ENCODE measurements at regions not wholly inside any gene's neighbourhood (a gene's known extent, or its start where the extent isn't known, plus 50 kb on each side); places are given as distances from the start of the nearest gene placed in this dataset.
A peak's percentile ranks its signal among the peaks of the same experiment; 100 is the strongest.
"Not testable (repeated sequence)": the region's sequence is repeated elsewhere in the genome, so short reads cannot be mapped to it uniquely, and the experiment has no call there.

GRCh38 chr3:177335728-177336127, 138.4 kb upstream of the TBL1XR1 start:
- Histone ChIP-seq H3K9ac (ENCODE audit: low read depth in 1 of 3, low read length in 3 of 3) (peak overlapping the region in 1 of 3 donors; percentile 48), H3K9me3 (ENCODE audit: control insufficient read depth in 3 of 3, low read length in 3 of 3) (no peaks in the 10 kb centered on the region), H3K27me3 (ENCODE audit: control insufficient read depth in 3 of 3, insufficient read depth in 3 of 3, low read length in 3 of 3) (no peaks in the 10 kb centered on the region), H3K4me3 (ENCODE audit: low read length in 3 of 3) (no peak overlapping the region), H3K36me3 (ENCODE audit: control insufficient read depth in 3 of 3, insufficient read depth in 3 of 3, low read length in 3 of 3) (no peaks in the 10 kb centered on the region), H3K27ac (ENCODE audit: low read depth, low read length) (peak overlapping the region; percentile 42), H3K4me1 (ENCODE audit: control insufficient read depth in 3 of 3, insufficient read depth in 3 of 3, low read length in 3 of 3) (peaks cover 29 to 35% (median 35%) of the 10 kb centered on the region in 3 donors)

GRCh38 chr3:177336873-177337450, 139.7 kb upstream of the TBL1XR1 start:
- Histone ChIP-seq H3K9ac (ENCODE audit: low read depth in 1 of 3, low read length in 3 of 3) (no peak overlapping the region), H3K4me3 (ENCODE audit: low read length in 3 of 3) (no peak overlapping the region), H3K27ac (ENCODE audit: low read depth, low read length) (no peak overlapping the region), H3K27me3 (ENCODE audit: control insufficient read depth in 3 of 3, insufficient read depth in 3 of 3, low read length in 3 of 3) (no peaks in the 10 kb centered on the region), H3K4me1 (ENCODE audit: control insufficient read depth in 3 of 3, insufficient read depth in 3 of 3, low read length in 3 of 3) (peaks cover 27 to 36% (median 35%) of the 10 kb centered on the region in 3 donors), H3K36me3 (ENCODE audit: control insufficient read depth in 3 of 3, insufficient read depth in 3 of 3, low read length in 3 of 3) (no peaks in the 10 kb centered on the region), H3K9me3 (ENCODE audit: control insufficient read depth in 3 of 3, low read length in 3 of 3) (no peaks in the 10 kb centered on the region)

GRCh38 chr3:177337541-177338331, 140.5 kb upstream of the TBL1XR1 start:
- peaks cover 27 to 39% (median 38%) of the 10 kb centered on the region in 3 donors for H3K4me1 ChIP-seq (ENCODE audit: control insufficient read depth in 3 of 3, insufficient read depth in 3 of 3, low read length in 3 of 3)
- H3K27ac ChIP-seq (ENCODE audit: low read depth, low read length): peak overlapping the region; percentile 20
- H3K4me3 ChIP-seq (ENCODE audit: low read length in 3 of 3): no peak overlapping the region

GRCh38 chr3:177338697-177339219, 141.5 kb upstream of the TBL1XR1 start:
- Histone ChIP-seq H3K27ac (ENCODE audit: low read depth, low read length) (no peak overlapping the region), H3K4me1 (ENCODE audit: control insufficient read depth in 3 of 3, insufficient read depth in 3 of 3, low read length in 3 of 3) (peaks cover 26 to 33% (median 30%) of the 10 kb centered on the region in 3 donors)

More at GRCh38 chr3:177337541-177338331, 140.5 kb upstream of the TBL1XR1 start:
- Histone ChIP-seq H3K9me3 (ENCODE audit: control insufficient read depth in 3 of 3, low read length in 3 of 3) (no peaks in the 10 kb centered on the region), H3K27me3 (ENCODE audit: control insufficient read depth in 3 of 3, insufficient read depth in 3 of 3, low read length in 3 of 3) (no peaks in the 10 kb centered on the region), H3K36me3 (ENCODE audit: control insufficient read depth in 3 of 3, insufficient read depth in 3 of 3, low read length in 3 of 3) (no peaks in the 10 kb centered on the region), H3K9ac (ENCODE audit: low read depth in 1 of 3, low read length in 3 of 3) (no peak overlapping the region)

GRCh38 chr3:177339220-177339703, 142.0 kb upstream of the TBL1XR1 start:
- H3K4me1 ChIP-seq (ENCODE audit: control insufficient read depth in 3 of 3, insufficient read depth in 3 of 3, low read length in 3 of 3): peaks cover 24 to 32% (median 29%) of the 10 kb centered on the region in 3 donors
- not testable (repeated sequence) for H3K27me3 ChIP-seq (ENCODE audit: control insufficient read depth in 3 of 3, insufficient read depth in 3 of 3, low read length in 3 of 3); H3K27ac ChIP-seq (ENCODE audit: low read depth, low read length); H3K36me3 ChIP-seq (ENCODE audit: control insufficient read depth in 3 of 3, insufficient read depth in 3 of 3, low read length in 3 of 3); H3K9me3 ChIP-seq (ENCODE audit: control insufficient read depth in 3 of 3, low read length in 3 of 3); H3K4me3 ChIP-seq (ENCODE audit: low read length in 3 of 3); H3K9ac ChIP-seq (ENCODE audit: low read depth in 1 of 3, low read length in 3 of 3)

More at GRCh38 chr3:177338697-177339219, 141.5 kb upstream of the TBL1XR1 start:
- H3K36me3 ChIP-seq (ENCODE audit: control insufficient read depth in 3 of 3, insufficient read depth in 3 of 3, low read length in 3 of 3): no peaks in the 10 kb centered on the region
- no peak overlapping the region for H3K4me3 ChIP-seq (ENCODE audit: low read length in 3 of 3)
- no peaks in the 10 kb centered on the region for H3K27me3 ChIP-seq (ENCODE audit: control insufficient read depth in 3 of 3, insufficient read depth in 3 of 3, low read length in 3 of 3)
- no peak overlapping the region for H3K9ac ChIP-seq (ENCODE audit: low read depth in 1 of 3, low read length in 3 of 3)
- no peaks in the 10 kb centered on the region for H3K9me3 ChIP-seq (ENCODE audit: control insufficient read depth in 3 of 3, low read length in 3 of 3)

- Histone ChIP-seq H3K27ac (ENCODE audit: low read depth, low read length) (no peak overlapping the region), H3K4me3 (ENCODE audit: low read length in 3 of 3) (no peak overlapping the region), H3K9me3 (ENCODE audit: control insufficient read depth in 3 of 3, low read length in 3 of 3) (no peaks in the 10 kb centered on the region), H3K9ac (ENCODE audit: low read depth in 1 of 3, low read length in 3 of 3) (no peak overlapping the region), H3K36me3 (ENCODE audit: control insufficient read depth in 3 of 3, insufficient read depth in 3 of 3, low read length in 3 of 3) (no peaks in the 10 kb centered on the region), H3K4me1 (ENCODE audit: control insufficient read depth in 3 of 3, insufficient read depth in 3 of 3, low read length in 3 of 3) (peaks cover 23 to 32% (median 28%) of the 10 kb centered on the region in 3 donors), H3K27me3 (ENCODE audit: control insufficient read depth in 3 of 3, insufficient read depth in 3 of 3, low read length in 3 of 3) (no peaks in the 10 kb centered on the region)
These were observed 143.1 kb upstream of the TBL1XR1 start for GRCh38 chr3:177340243-177340830.

- Histone ChIP-seq H3K9ac (ENCODE audit: low read depth in 1 of 3, low read length in 3 of 3) (no peak overlapping the region), H3K36me3 (ENCODE audit: control insufficient read depth in 3 of 3, insufficient read depth in 3 of 3, low read length in 3 of 3) (no peaks in the 10 kb centered on the region), H3K4me1 (ENCODE audit: control insufficient read depth in 3 of 3, insufficient read depth in 3 of 3, low read length in 3 of 3) (peaks cover 23 to 33% (median 29%) of the 10 kb centered on the region in 3 donors), H3K27ac (ENCODE audit: low read depth, low read length) (peak overlapping the region; percentile 46), H3K27me3 (ENCODE audit: control insufficient read depth in 3 of 3, insufficient read depth in 3 of 3, low read length in 3 of 3) (no peaks in the 10 kb centered on the region), H3K9me3 (ENCODE audit: control insufficient read depth in 3 of 3, low read length in 3 of 3) (no peaks in the 10 kb centered on the region), H3K4me3 (ENCODE audit: low read length in 3 of 3) (no peak overlapping the region)
These were observed 144.6 kb upstream of the TBL1XR1 start for GRCh38 chr3:177341736-177342419.

- no peaks in the 10 kb centered on the region for H3K36me3 ChIP-seq (ENCODE audit: control insufficient read depth in 3 of 3, insufficient read depth in 3 of 3, low read length in 3 of 3)
- no peaks in the 10 kb centered on the region for H3K27me3 ChIP-seq (ENCODE audit: control insufficient read depth in 3 of 3, insufficient read depth in 3 of 3, low read length in 3 of 3)
- peak overlapping the region; percentile 14 for H3K27ac ChIP-seq (ENCODE audit: low read depth, low read length)
- H3K9me3 ChIP-seq (ENCODE audit: control insufficient read depth in 3 of 3, low read length in 3 of 3): no peaks in the 10 kb centered on the region
- H3K4me1 ChIP-seq (ENCODE audit: control insufficient read depth in 3 of 3, insufficient read depth in 3 of 3, low read length in 3 of 3): peaks cover 23 to 33% (median 29%) of the 10 kb centered on the region in 3 donors
- no peak overlapping the region for H3K4me3 ChIP-seq (ENCODE audit: low read length in 3 of 3)
- H3K9ac ChIP-seq (ENCODE audit: low read depth in 1 of 3, low read length in 3 of 3): no peak overlapping the region
These were observed 145.9 kb upstream of the TBL1XR1 start for GRCh38 chr3:177343122-177343625.

All from skeletal muscle tissue (tissue), 3 donors.